Umbilical cord (tissue), 1 donor: ENCODE measurements at regions not wholly inside any gene's neighbourhood (a gene's known extent, or its start where the extent isn't known, plus 50 kb on each side); places are given as distances from the start of the nearest gene placed in this dataset.

Experiments used
- DNase-seq: peaks from one replicate; pipeline ENCODE4 v3.0.0-alpha.2; 2015; ENCODE audit warnings: low spot score

DNA sequence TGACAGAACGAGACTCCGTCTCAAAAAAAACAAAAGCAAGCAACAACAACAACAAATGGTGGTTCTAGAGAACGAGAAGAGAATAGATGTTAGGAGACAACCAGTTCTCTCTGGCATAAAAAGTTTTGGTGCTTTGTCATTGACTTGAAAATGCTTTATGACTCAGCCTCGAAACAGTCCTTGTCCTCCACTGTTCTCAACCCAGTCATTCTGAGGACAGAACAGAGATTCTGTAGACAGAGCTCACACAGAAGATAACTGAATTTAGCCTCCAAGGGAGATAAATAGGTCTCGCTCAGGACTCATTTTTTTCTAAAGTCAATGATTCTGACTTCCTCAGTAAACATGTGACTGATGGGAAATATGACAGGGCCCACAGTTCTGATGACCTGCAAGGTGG is 76.0 kb upstream of the FSTL4 start:
- no peak for DNase-seq

GRCh38 chr5:133687212-133688061 is 75.1 kb upstream of the FSTL4 start:
- no peak for DNase-seq

- no peak for DNase-seq
Observed at GRCh38 chr5:133686566-133686965, 74.2 kb upstream of the FSTL4 start.

DNA sequence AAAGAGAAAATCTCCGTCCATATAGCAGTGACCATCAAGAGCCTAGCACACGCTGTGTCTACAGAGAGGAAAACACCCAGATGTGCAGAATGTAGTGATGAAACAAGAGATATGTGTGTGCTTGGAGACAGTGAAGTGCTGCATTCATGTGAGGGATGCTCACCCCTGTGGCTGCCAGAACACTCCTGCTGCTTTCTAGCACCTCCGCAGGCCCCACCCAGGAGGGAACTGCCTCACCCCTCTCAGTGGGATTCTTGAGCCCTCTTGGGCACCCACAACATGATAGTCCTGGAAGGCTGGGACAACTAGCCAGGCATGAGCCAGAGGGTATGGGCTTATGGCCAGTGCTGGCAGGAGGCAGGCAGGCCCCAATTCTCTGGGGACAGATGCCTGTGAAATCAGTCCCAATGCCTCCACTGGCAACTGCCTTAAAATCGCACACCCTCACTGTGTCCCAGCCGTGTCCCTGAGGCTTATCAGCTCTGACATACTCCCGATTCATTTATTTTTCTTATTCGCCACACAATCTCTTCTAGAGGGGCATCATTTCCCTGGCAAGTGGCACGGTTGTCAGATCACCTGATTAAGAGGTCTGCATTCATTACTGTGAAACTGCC is 73.2 kb upstream of the FSTL4 start:
- no peak for DNase-seq

DNA sequence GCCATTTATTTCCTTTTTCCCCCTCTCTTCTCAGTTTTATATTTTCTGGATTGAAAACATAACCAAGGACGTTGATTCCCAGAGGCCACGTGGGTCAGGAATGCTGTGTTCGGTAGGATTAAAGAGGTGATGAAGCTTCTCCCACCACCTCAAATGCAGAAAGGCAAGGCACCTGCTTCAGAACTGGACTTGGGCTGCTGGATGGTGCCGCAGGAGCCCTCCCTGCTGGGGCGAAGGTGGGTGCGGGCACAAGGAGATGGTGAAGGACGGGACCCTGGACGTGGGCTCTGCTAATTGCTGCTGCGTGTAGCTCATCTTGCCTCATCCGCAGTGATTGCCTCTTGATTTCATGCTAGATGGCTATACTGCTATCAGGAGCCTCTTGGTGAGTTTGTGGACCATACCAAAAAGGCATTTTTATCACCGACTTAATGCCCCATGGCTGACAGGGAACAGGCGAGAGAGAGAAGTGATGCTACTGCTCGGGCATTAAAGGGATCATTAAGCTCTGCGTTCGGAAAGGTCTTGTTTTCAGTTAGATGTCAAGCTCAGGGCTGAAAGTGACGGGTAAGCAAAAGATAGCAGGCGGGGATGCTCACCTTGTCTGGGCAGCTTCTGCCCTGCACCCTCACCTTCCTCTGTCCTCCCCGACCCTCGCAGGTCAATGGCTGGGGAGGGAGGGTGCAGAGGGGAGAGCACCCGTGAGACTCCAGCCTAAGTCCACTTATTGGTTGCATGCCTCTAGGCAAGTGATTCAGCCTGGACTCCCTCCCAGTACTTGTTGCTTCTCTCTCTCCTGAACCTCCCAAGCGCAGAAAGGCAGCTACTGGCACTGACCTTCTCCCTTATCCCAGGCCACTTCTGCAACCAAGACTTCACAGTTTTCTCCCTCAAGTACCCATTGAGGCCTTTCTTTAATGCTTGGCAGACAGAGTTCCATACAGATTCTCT is 71.6 kb upstream of the FSTL4 start:
- DNase-seq = no peak

- DNase-seq = no peak
Observed at GRCh38 chr5:133682451-133682850, 70.1 kb upstream of the FSTL4 start.

- DNase-seq = no peak
Observed at GRCh38 chr5:133681896-133682295, 69.6 kb upstream of the FSTL4 start.

- no peak for DNase-seq
Observed at GRCh38 chr5:133680830-133681565, 68.7 kb upstream of the FSTL4 start.

DNA sequence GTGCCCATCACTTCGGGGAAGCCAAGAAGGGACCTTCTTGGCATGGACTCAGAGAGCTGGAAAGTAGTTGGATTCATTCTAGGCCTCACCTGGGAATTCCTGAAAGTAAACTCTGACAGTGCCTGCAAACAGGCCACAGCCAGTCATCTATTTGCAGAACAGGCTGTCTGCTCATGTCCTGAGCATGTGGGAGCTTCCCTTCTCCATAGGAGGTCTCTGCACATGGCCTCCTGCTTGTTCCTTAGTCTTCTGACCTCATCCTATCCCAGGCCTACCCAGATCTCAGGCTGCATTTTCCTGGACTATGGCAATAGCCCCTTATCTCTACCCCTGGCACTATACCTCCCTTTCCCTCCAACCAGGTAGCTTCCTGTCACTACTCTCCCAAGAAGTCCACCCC is 67.2 kb upstream of the FSTL4 start:
- DNase-seq = no peak

DNA sequence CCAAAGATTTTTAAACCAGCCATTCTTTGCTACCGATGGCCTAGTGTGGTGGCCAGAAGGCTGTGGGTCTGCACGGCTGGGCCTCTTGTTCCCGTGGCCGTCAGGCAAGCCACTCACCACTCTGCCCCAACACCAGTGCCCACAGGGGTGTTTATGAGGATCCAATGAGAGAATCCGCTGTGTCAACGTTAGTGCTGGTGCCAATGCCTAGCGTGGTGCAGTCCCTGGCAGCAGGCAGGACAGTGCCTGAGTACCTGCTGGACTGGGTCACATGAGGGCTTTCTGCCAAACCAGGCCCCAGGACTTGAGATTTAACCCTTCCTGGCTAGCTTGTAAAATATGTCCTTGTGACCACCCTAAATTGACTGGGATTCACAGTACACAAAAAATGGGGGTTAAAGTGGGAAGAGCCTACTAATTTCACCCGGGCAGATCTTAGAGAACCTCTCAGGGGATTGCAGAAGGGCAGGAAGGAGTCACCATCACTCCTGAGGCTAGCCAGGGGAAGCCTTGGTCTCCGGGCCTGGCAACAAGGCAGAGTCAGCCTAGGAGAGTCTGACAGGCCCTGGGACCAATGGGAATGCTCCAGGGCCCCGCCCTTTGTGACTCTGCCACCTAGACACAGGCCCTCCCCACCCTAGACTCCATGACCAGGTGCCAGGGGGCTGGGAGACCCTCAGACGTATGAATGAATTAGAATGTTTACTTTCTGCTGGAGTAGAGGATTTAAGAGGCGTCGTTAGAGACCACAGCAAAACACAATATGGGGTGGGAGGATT is 63.2 kb upstream of the FSTL4 start:
- DNase-seq = no peak

- DNase-seq = no peak
Observed at GRCh38 chr5:133670336-133670735, 58.0 kb upstream of the FSTL4 start.

GRCh38 chr5:133669472-133669871 is 57.1 kb upstream of the FSTL4 start:
- no peak for DNase-seq

GRCh38 chr5:133668458-133668857 is 56.1 kb upstream of the FSTL4 start:
- no peak for DNase-seq

DNA sequence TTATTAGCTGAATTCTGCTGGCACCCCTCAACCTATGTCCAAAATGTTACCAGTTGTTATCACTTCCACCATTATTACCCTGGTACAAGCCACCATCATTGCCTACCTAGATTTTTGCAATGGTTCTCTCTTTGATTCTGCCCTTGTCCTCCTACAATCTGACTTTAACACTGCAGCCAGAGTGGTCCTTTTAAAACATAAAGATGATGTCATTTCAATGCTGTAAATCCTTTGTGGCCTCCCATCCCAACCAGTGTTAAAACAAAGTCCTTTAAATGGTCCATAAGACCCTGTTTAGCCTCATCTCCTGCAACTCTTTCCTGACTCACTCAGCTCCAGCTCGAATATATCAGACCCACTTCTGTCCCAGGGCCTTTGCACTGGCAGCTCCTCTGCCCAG is 54.9 kb upstream of the FSTL4 start:
- DNase-seq = no peak

DNA sequence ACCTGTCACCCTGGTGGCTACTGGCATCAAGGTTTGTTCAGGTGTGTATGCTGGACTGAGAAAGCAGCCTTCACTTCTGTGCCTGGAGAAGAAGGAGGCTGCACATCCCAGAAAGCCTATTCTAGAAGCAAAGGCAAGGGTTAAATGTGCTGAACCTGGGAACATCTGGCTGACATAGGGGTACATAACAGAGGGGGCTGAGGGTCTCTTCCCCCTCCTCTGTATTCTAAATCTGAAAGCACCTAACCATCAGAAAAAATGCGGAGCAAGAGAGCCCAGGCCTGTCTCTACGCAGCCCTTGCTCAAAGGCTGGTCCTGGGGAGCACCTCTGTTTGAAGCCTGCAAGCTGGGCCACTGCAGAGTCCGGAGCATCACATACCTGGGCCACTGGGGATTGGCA is 53.2 kb upstream of the FSTL4 start:
- no peak for DNase-seq

GRCh38 chr5:133664422-133664821 is 52.1 kb upstream of the FSTL4 start:
- no peak for DNase-seq

GRCh38 chr5:133663397-133664054 is 51.2 kb upstream of the FSTL4 start:
- DNase-seq = no peak

GRCh38 chr5:133662578-133662977 is 50.2 kb upstream of the FSTL4 start:
- no peak for DNase-seq
